ENCODE measurements at regions not wholly inside any gene's neighbourhood (a gene's known extent, or its start where the extent isn't known, plus 50 kb on each side); places are given as distances from the start of the nearest gene placed in this dataset.
A peak's percentile ranks its signal among the peaks of the same experiment; 100 is the strongest.

DNA sequence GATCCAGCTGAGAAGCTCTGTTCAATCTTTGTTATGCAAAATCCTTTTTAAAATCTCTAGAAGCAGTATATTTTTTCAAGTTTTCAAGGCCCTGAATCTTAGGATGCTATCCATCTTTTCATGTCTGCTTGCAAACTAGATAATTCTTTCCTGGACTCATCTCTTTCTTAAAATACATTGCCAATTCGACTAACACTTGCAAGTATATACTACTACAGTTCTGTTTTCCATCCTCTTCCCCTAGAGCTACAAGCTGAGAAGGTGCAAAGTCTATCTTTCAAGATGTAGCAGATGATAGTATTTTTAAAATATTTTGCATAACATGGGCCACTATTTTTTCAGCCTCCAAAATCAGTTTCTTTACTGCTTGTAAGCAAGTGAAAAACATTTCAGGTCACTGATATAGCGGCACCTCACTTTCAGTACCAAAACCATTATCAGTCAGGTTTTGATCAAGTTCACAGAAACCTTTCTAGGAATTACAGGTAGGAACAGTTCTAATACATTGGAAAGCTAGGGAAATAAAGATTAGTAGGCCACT is 196.4 kb upstream of the CDH20 start (continued):
- TF ChIP-seq, protein P1, sequence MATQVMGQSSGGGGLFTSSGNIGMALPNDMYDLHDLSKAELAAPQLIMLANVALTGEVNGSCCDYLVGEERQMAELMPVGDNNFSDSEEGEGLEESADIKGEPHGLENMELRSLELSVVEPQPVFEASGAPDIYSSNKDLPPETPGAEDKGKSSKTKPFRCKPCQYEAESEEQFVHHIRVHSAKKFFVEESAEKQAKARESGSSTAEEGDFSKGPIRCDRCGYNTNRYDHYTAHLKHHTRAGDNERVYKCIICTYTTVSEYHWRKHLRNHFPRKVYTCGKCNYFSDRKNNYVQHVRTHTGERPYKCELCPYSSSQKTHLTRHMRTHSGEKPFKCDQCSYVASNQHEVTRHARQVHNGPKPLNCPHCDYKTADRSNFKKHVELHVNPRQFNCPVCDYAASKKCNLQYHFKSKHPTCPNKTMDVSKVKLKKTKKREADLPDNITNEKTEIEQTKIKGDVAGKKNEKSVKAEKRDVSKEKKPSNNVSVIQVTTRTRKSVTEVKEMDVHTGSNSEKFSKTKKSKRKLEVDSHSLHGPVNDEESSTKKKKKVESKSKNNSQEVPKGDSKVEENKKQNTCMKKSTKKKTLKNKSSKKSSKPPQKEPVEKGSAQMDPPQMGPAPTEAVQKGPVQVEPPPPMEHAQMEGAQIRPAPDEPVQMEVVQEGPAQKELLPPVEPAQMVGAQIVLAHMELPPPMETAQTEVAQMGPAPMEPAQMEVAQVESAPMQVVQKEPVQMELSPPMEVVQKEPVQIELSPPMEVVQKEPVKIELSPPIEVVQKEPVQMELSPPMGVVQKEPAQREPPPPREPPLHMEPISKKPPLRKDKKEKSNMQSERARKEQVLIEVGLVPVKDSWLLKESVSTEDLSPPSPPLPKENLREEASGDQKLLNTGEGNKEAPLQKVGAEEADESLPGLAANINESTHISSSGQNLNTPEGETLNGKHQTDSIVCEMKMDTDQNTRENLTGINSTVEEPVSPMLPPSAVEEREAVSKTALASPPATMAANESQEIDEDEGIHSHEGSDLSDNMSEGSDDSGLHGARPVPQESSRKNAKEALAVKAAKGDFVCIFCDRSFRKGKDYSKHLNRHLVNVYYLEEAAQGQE (IDR thresholded peaks at IDR 0.05) = no peak
- no peak for TF ChIP-seq TAF1 (conservative IDR thresholded peaks at IDR 0.05)
- TF ChIP-seq, protein P2, sequence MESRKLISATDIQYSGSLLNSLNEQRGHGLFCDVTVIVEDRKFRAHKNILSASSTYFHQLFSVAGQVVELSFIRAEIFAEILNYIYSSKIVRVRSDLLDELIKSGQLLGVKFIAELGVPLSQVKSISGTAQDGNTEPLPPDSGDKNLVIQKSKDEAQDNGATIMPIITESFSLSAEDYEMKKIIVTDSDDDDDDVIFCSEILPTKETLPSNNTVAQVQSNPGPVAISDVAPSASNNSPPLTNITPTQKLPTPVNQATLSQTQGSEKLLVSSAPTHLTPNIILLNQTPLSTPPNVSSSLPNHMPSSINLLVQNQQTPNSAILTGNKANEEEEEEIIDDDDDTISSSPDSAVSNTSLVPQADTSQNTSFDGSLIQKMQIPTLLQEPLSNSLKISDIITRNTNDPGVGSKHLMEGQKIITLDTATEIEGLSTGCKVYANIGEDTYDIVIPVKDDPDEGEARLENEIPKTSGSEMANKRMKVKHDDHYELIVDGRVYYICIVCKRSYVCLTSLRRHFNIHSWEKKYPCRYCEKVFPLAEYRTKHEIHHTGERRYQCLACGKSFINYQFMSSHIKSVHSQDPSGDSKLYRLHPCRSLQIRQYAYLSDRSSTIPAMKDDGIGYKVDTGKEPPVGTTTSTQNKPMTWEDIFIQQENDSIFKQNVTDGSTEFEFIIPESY (IDR thresholded peaks at IDR 0.05) = no peak
- no peak for TF ChIP-seq NR2F2 (IDR thresholded peaks at IDR 0.05)
- TF ChIP-seq GABPA (IDR thresholded peaks at IDR 0.05 in 1 of 2, conservative IDR thresholded peaks at IDR 0.05 in 1 of 2) = no peak

DNA sequence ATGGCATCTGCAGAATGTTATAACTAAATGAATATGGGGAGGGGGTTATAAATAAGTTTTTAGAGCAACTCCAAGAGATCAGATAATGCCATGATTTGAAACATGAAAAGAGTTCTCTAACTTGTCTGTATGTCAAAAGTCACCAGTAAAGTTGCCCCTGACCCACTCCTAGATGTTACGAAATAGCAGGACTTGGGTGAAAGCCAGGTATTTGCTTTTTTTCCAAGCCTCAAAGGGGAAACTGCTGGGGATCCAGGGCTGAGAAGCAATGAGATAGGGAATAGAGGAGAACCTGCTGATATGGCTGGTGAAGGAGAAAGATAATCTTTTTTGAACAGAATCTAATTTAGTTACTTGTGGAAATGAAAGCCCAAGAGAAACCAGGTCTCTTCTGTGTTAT is 191.5 kb upstream of the CDH20 start:
- Histone ChIP-seq H3K36me3 (ENCODE audit: control insufficient read depth in 4 of 4, insufficient read depth in 3 of 4, low read depth in 1 of 4, low read length in 3 of 4) (no peaks in the 10 kb centered on the region), H3K27ac (ENCODE audit: low read depth in 1 of 2, low read length in 2 of 2) (no peak overlapping the region), H3K27me3 (ENCODE audit: control insufficient read depth in 4 of 4, insufficient read depth in 4 of 4, low read length in 3 of 4) (no peaks in the 10 kb centered on the region), H3K9ac (ENCODE audit: low read depth in 1 of 2, low read length in 2 of 2) (no peak overlapping the region), H3K4me1 (ENCODE audit: control insufficient read depth in 4 of 4, insufficient read depth in 4 of 4, low read length in 3 of 4) (no peaks in the 10 kb centered on the region), H3K9me3 (ENCODE audit: control insufficient read depth in 4 of 4, low read length in 3 of 4) (peaks cover 0 to 2% (median 0%) of the 10 kb centered on the region in 4 donors), H3K4me3 (ENCODE audit: low read depth in 1 of 3, low read length in 3 of 3) (no peak overlapping the region)
- TF ChIP-seq, protein P3, sequence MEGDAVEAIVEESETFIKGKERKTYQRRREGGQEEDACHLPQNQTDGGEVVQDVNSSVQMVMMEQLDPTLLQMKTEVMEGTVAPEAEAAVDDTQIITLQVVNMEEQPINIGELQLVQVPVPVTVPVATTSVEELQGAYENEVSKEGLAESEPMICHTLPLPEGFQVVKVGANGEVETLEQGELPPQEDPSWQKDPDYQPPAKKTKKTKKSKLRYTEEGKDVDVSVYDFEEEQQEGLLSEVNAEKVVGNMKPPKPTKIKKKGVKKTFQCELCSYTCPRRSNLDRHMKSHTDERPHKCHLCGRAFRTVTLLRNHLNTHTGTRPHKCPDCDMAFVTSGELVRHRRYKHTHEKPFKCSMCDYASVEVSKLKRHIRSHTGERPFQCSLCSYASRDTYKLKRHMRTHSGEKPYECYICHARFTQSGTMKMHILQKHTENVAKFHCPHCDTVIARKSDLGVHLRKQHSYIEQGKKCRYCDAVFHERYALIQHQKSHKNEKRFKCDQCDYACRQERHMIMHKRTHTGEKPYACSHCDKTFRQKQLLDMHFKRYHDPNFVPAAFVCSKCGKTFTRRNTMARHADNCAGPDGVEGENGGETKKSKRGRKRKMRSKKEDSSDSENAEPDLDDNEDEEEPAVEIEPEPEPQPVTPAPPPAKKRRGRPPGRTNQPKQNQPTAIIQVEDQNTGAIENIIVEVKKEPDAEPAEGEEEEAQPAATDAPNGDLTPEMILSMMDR (IDR thresholded peaks at IDR 0.05; ENCODE audit: low read depth, low read length, missing input control) = no peak
- TF ChIP-seq HNF4A (conservative IDR thresholded peaks at IDR 0.05) (no peak), FOXA2 (IDR thresholded peaks at IDR 0.05) (no peak), RXRA (IDR thresholded peaks at IDR 0.05) (no peak), YY1 (IDR thresholded peaks at IDR 0.05) (no peak), EGR1 (IDR thresholded peaks at IDR 0.05; ENCODE audit: low read depth in 2 of 2) (no peak), JUND (IDR thresholded peaks at IDR 0.05) (no peak), GABPA (IDR thresholded peaks at IDR 0.05 in 1 of 2, conservative IDR thresholded peaks at IDR 0.05 in 1 of 2) (no peak), SP1 (IDR thresholded peaks at IDR 0.05) (no peak), RAD21 (IDR thresholded peaks at IDR 0.05) (no peak), FOXA1 (IDR thresholded peaks at IDR 0.05) (no peak), NR2F2 (IDR thresholded peaks at IDR 0.05) (no peak), HNF4G (IDR thresholded peaks at IDR 0.05) (no peak), TAF1 (conservative IDR thresholded peaks at IDR 0.05) (no peak)
- TF ChIP-seq, protein P4, sequence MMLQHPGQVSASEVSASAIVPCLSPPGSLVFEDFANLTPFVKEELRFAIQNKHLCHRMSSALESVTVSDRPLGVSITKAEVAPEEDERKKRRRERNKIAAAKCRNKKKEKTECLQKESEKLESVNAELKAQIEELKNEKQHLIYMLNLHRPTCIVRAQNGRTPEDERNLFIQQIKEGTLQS (IDR thresholded peaks at IDR 0.05) = no peak
- TF ChIP-seq, protein P5, sequence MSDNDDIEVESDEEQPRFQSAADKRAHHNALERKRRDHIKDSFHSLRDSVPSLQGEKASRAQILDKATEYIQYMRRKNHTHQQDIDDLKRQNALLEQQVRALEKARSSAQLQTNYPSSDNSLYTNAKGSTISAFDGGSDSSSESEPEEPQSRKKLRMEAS (IDR thresholded peaks at IDR 0.05) = no peak
- TF ChIP-seq, protein P1 (IDR thresholded peaks at IDR 0.05) = no peak
- TF ChIP-seq, protein P2 (IDR thresholded peaks at IDR 0.05) = no peak
- WGBS = 24% methylated on average over 1 of the region's 1 CpG
- peak; percentile 42 for DNase-seq (ENCODE audit: low spot score)
